HL-60 (cell line): ENCODE measurements at regions not wholly inside any gene's neighbourhood (a gene's known extent, or its start where the extent isn't known, plus 50 kb on each side); places are given as distances from the start of the nearest gene placed in this dataset.

Experiments used
- DNase-seq, 2 experiments: peaks; one replicate each; pipeline ENCODE4 v3.0.0-alpha.2; 2010 to 2020; ENCODE audit warnings: low read depth in 1 of 2, low spot score in 1 of 2
- H3K27ac ChIP-seq: fragments of 250-450 bp; sonication (Bioruptor Pico); replicated peaks from 2 replicates; pipeline ENCODE4 v1.5.1; 2020; ENCODE audit warnings: mild to moderate bottlenecking, moderate library complexity
- H3K27me3 ChIP-seq: fragments of 250-450 bp; sonication (Bioruptor Pico); 2 replicates; pipeline ENCODE4 v1.5.1; 2021; ENCODE audit warnings: mild to moderate bottlenecking, moderate library complexity; ENCODE audit not compliant: insufficient read depth, poor library complexity, severe bottlenecking
- H3K4me3 ChIP-seq: replicated peaks from 2 replicates; pipeline ENCODE4 v1.5.1; 2011; ENCODE audit warnings: mild to moderate bottlenecking, control low read depth, low read length; ENCODE audit not compliant: insufficient read depth
- CTCF ChIP-seq: IDR thresholded peaks from one replicate; pipeline ENCODE4 v1.5.1; 2011; ENCODE audit warnings: low read length, control low read depth, inconsistent platforms; ENCODE audit not compliant: insufficient read depth
- GABPA ChIP-seq: IDR thresholded peaks from 2 replicates; pipeline ENCODE4 v1.6.1; 2012; ENCODE audit warnings: low read depth
- POLR2AphosphoS5 ChIP-seq: IDR thresholded peaks from 2 replicates; pipeline ENCODE4 v1.6.1; 2012; ENCODE audit warnings: low read depth
- REST ChIP-seq: IDR thresholded peaks from 2 replicates; pipeline ENCODE4 v1.6.1; 2012; ENCODE audit warnings: low read depth; ENCODE audit not compliant: insufficient replicate concordance
- SPI1 ChIP-seq: IDR thresholded peaks from 2 replicates; pipeline ENCODE4 v1.6.1; 2012; ENCODE audit warnings: low read depth, mild to moderate bottlenecking, borderline replicate concordance

- DNase-seq: peak in 1 of 2 experiments; percentile 11
- H3K27ac ChIP-seq: no peak overlapping the region
- H3K4me3 ChIP-seq: peak overlapping the region; percentile 15; the same call in 1 of the 2 replicates
- no peak for TF ChIP-seq SPI1
- TF ChIP-seq GABPA: no peak
- no peak for TF ChIP-seq POLR2AphosphoS5
- TF ChIP-seq REST: no peak
- no peaks in the 10 kb centered on the region for H3K27me3 ChIP-seq
Observed at GRCh38 chr7:81611040-81611439, 158.8 kb downstream of the HGF start.

- Histone ChIP-seq H3K27ac (no peak overlapping the region), H3K4me3 (no peak overlapping the region)
- DNase-seq: peak in 1 of 2 experiments; percentile 1
Observed at GRCh38 chr7:81608748-81609382, 161.0 kb downstream of the HGF start.

GRCh38 chr7:81607987-81608386, 161.9 kb downstream of the HGF start:
- no peak overlapping the region for H3K27ac ChIP-seq
- no peaks in the 10 kb centered on the region for H3K27me3 ChIP-seq
- no peak for DNase-seq
- TF ChIP-seq REST (no peak), CTCF (no peak), GABPA (no peak), SPI1 (no peak), POLR2AphosphoS5 (no peak)
- H3K4me3 ChIP-seq: no peak overlapping the region

More at GRCh38 chr7:81608748-81609382, 161.0 kb downstream of the HGF start:
- no peaks in the 10 kb centered on the region for H3K27me3 ChIP-seq
- TF ChIP-seq REST (no peak), SPI1 (no peak), CTCF (no peak), POLR2AphosphoS5 (no peak), GABPA (no peak)
